Limb (tissue), 2 donors: ENCODE measurements at regions not wholly inside any gene's neighbourhood (a gene's known extent, or its start where the extent isn't known, plus 50 kb on each side); places are given as distances from the start of the nearest gene placed in this dataset.

ENCODE experiments used
- DNase-seq, 2 donors: peaks; one replicate each; pipeline ENCODE4 v3.0.0-alpha.2; 2016; ENCODE audit errors: extremely low spot score in 2 of 2

GRCh38 chr10:132135053-132135872 is 51.5 kb upstream of the DPYSL4 start:
- no peak for DNase-seq

- DNase-seq, result no peak
These were observed 50.6 kb upstream of the DPYSL4 start for GRCh38 chr10:132136097-132136521.

GRCh38 chr10:132136689-132137088 is 50.1 kb upstream of the DPYSL4 start:
- no peak for DNase-seq
